ENCODE measurements at regions not wholly inside any gene's neighbourhood (a gene's known extent, or its start where the extent isn't known, plus 50 kb on each side); places are given as distances from the start of the nearest gene placed in this dataset.

DNA sequence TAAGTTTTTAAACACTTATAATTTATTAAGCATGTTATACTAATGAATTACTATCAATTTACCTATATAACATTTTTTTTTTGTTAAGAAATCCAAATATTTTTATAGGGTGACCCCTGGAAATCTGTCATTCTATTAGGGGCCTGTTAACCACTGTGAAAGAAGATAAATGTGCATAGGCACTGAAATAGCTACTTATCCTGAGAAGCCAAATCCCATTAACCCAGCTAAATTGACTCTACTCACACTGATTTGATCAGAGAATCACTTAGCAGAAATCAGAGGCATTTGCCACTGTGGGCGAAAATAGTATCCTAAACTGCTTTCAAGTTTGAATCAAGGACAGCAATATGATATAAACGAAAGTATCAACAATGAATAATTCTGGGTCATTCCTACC lies 90.0 kb upstream of the GULP1 start:
- no peaks in the 10 kb centered on the region for H3K36me3 ChIP-seq (ENCODE audit: control insufficient read depth in 4 of 4, insufficient read depth in 3 of 4, low read depth in 1 of 4, low read length in 3 of 4)
- H3K9ac ChIP-seq (ENCODE audit: low read depth in 1 of 2, low read length in 2 of 2): no peak overlapping the region
- no peaks in the 10 kb centered on the region for H3K4me1 ChIP-seq (ENCODE audit: control insufficient read depth in 4 of 4, insufficient read depth in 4 of 4, low read length in 3 of 4)
- no peaks in the 10 kb centered on the region for H3K27me3 ChIP-seq (ENCODE audit: control insufficient read depth in 4 of 4, insufficient read depth in 4 of 4, low read length in 3 of 4)
- no peaks in the 10 kb centered on the region for H3K9me3 ChIP-seq (ENCODE audit: control insufficient read depth in 4 of 4, low read length in 3 of 4)
- no peak for TF ChIP-seq FOXA1 (IDR thresholded peaks at IDR 0.05)
- TF ChIP-seq GABPA (IDR thresholded peaks at IDR 0.05 in 1 of 2, conservative IDR thresholded peaks at IDR 0.05 in 1 of 2): no peak
- no peak for TF ChIP-seq JUND (IDR thresholded peaks at IDR 0.05)
- TF ChIP-seq RXRA (IDR thresholded peaks at IDR 0.05): no peak
- TF ChIP-seq RAD21 (IDR thresholded peaks at IDR 0.05): no peak
- no peak for TF ChIP-seq NR2F2 (IDR thresholded peaks at IDR 0.05)
- TF ChIP-seq YY1 (IDR thresholded peaks at IDR 0.05): no peak
- TF ChIP-seq, protein P1, sequence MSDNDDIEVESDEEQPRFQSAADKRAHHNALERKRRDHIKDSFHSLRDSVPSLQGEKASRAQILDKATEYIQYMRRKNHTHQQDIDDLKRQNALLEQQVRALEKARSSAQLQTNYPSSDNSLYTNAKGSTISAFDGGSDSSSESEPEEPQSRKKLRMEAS (IDR thresholded peaks at IDR 0.05): no peak
- TF ChIP-seq, protein P2, sequence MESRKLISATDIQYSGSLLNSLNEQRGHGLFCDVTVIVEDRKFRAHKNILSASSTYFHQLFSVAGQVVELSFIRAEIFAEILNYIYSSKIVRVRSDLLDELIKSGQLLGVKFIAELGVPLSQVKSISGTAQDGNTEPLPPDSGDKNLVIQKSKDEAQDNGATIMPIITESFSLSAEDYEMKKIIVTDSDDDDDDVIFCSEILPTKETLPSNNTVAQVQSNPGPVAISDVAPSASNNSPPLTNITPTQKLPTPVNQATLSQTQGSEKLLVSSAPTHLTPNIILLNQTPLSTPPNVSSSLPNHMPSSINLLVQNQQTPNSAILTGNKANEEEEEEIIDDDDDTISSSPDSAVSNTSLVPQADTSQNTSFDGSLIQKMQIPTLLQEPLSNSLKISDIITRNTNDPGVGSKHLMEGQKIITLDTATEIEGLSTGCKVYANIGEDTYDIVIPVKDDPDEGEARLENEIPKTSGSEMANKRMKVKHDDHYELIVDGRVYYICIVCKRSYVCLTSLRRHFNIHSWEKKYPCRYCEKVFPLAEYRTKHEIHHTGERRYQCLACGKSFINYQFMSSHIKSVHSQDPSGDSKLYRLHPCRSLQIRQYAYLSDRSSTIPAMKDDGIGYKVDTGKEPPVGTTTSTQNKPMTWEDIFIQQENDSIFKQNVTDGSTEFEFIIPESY (IDR thresholded peaks at IDR 0.05): no peak
- TF ChIP-seq, protein P3, sequence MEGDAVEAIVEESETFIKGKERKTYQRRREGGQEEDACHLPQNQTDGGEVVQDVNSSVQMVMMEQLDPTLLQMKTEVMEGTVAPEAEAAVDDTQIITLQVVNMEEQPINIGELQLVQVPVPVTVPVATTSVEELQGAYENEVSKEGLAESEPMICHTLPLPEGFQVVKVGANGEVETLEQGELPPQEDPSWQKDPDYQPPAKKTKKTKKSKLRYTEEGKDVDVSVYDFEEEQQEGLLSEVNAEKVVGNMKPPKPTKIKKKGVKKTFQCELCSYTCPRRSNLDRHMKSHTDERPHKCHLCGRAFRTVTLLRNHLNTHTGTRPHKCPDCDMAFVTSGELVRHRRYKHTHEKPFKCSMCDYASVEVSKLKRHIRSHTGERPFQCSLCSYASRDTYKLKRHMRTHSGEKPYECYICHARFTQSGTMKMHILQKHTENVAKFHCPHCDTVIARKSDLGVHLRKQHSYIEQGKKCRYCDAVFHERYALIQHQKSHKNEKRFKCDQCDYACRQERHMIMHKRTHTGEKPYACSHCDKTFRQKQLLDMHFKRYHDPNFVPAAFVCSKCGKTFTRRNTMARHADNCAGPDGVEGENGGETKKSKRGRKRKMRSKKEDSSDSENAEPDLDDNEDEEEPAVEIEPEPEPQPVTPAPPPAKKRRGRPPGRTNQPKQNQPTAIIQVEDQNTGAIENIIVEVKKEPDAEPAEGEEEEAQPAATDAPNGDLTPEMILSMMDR (IDR thresholded peaks at IDR 0.05; ENCODE audit: low read depth, low read length, missing input control): no peak
- TF ChIP-seq, protein P4, sequence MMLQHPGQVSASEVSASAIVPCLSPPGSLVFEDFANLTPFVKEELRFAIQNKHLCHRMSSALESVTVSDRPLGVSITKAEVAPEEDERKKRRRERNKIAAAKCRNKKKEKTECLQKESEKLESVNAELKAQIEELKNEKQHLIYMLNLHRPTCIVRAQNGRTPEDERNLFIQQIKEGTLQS (IDR thresholded peaks at IDR 0.05): no peak
- TF ChIP-seq HNF4G (IDR thresholded peaks at IDR 0.05): no peak
- TF ChIP-seq EGR1 (IDR thresholded peaks at IDR 0.05; ENCODE audit: low read depth in 2 of 2): no peak
- TF ChIP-seq SP1 (IDR thresholded peaks at IDR 0.05): no peak
- no peak for TF ChIP-seq TAF1 (conservative IDR thresholded peaks at IDR 0.05)
- TF ChIP-seq, protein P5, sequence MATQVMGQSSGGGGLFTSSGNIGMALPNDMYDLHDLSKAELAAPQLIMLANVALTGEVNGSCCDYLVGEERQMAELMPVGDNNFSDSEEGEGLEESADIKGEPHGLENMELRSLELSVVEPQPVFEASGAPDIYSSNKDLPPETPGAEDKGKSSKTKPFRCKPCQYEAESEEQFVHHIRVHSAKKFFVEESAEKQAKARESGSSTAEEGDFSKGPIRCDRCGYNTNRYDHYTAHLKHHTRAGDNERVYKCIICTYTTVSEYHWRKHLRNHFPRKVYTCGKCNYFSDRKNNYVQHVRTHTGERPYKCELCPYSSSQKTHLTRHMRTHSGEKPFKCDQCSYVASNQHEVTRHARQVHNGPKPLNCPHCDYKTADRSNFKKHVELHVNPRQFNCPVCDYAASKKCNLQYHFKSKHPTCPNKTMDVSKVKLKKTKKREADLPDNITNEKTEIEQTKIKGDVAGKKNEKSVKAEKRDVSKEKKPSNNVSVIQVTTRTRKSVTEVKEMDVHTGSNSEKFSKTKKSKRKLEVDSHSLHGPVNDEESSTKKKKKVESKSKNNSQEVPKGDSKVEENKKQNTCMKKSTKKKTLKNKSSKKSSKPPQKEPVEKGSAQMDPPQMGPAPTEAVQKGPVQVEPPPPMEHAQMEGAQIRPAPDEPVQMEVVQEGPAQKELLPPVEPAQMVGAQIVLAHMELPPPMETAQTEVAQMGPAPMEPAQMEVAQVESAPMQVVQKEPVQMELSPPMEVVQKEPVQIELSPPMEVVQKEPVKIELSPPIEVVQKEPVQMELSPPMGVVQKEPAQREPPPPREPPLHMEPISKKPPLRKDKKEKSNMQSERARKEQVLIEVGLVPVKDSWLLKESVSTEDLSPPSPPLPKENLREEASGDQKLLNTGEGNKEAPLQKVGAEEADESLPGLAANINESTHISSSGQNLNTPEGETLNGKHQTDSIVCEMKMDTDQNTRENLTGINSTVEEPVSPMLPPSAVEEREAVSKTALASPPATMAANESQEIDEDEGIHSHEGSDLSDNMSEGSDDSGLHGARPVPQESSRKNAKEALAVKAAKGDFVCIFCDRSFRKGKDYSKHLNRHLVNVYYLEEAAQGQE (IDR thresholded peaks at IDR 0.05): no peak
- no peak for TF ChIP-seq FOXA2 (IDR thresholded peaks at IDR 0.05)
- TF ChIP-seq HNF4A (conservative IDR thresholded peaks at IDR 0.05): no peak
- 86% methylated on average over 2 of the region's 2 CpGs for WGBS
- no peak for DNase-seq (ENCODE audit: low spot score)
- H3K4me3 ChIP-seq (ENCODE audit: low read depth in 1 of 3, low read length in 3 of 3): no peak overlapping the region
- no peak overlapping the region for H3K27ac ChIP-seq (ENCODE audit: low read depth in 1 of 2, low read length in 2 of 2)

Measured in liver (tissue), 8 donors.